RWPE1 (cell line): ENCODE measurements at regions not wholly inside any gene's neighbourhood (a gene's known extent, or its start where the extent isn't known, plus 50 kb on each side); places are given as distances from the start of the nearest gene placed in this dataset.
"Not testable (repeated sequence)": the region's sequence is repeated elsewhere in the genome, so short reads cannot be mapped to it uniquely, and the experiment has no call there.

ENCODE experiments used
- CTCF ChIA-PET: fragments of 350-600 bp; sonication (Branson Sonifier 250); formaldehyde crosslinking; extraction: SDS; loops from one replicate; lab custom pipeline; 2021; lab: Yijun Ruan, JAX
- POLR2A ChIA-PET: fragments of 400-600 bp; formaldehyde crosslinking; extraction: SDS; loops from one replicate; lab custom pipeline; 2020; ENCODE audit warnings: antibody characterized with exemption; ENCODE audit not compliant: low non-redundant PET; lab: Yijun Ruan, JAX
- DNase-seq: peaks from one replicate; pipeline ENCODE4 v3.0.0; 2012; ENCODE audit warnings: low spot score
- H3K27ac ChIP-seq: fragments of 450-650 bp; 2 replicates; pipeline ENCODE4 v1.5.1; 2017
- TF ChIP-seq, protein P1 (sequence below): fragments of 450-650 bp; conservative IDR thresholded peaks from 2 replicates; pipeline ENCODE4 v1.5.1; 2017; ENCODE audit warnings: low read depth, mild to moderate bottlenecking

DNA sequence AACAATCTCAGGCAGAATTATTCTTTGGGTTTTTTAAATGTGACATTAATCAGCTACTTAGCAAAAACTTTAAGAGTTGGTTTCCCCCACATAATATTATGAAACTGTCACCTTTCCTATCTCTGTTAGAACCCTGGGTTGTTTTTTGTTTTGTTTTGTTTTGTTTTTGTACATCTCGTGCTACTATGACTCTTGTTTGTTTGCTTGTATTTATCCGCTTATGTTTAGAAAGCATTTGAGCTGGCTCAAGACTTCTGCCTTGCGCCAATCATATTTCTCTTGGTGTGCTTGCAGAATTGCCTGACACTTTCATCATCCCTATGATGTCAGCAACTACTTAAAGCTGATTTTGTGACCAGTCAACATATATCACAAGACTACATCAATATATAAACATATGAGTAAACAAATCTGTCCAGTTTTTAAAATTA is 116.9 kb downstream of the DCLK3 start:
- TF ChIP-seq, protein P1, sequence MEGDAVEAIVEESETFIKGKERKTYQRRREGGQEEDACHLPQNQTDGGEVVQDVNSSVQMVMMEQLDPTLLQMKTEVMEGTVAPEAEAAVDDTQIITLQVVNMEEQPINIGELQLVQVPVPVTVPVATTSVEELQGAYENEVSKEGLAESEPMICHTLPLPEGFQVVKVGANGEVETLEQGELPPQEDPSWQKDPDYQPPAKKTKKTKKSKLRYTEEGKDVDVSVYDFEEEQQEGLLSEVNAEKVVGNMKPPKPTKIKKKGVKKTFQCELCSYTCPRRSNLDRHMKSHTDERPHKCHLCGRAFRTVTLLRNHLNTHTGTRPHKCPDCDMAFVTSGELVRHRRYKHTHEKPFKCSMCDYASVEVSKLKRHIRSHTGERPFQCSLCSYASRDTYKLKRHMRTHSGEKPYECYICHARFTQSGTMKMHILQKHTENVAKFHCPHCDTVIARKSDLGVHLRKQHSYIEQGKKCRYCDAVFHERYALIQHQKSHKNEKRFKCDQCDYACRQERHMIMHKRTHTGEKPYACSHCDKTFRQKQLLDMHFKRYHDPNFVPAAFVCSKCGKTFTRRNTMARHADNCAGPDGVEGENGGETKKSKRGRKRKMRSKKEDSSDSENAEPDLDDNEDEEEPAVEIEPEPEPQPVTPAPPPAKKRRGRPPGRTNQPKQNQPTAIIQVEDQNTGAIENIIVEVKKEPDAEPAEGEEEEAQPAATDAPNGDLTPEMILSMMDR = no peak
- CTCF ChIA-PET = no interaction called here
- no peak overlapping the region for H3K27ac ChIP-seq
- POLR2A ChIA-PET = no interaction called here
- no peak for DNase-seq

DNA sequence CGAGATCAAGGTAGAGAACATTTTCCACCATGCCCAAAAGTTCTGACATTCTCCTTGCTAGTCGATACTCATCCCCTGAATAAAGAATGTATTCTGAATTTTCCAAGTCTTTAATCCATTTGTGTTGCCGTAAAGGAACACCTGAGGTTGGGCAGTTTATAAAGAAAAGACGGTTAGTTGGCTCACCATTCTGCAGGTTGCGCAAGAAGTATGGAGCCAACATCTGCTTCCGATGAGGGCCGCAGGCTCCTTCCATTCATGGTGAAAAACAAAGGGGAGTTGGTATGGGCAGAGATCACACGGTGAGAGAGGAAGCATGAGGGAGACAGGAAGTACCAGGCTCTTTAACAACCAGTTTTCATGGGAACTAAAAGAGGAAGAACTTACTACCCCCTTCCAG is 121.2 kb downstream of the DCLK3 start:
- no peak for DNase-seq
- ChIA-PET CTCF (no interaction called here), POLR2A (no interaction called here)
- H3K27ac ChIP-seq = no peak overlapping the region
- TF ChIP-seq, protein P1 = no peak

DNA sequence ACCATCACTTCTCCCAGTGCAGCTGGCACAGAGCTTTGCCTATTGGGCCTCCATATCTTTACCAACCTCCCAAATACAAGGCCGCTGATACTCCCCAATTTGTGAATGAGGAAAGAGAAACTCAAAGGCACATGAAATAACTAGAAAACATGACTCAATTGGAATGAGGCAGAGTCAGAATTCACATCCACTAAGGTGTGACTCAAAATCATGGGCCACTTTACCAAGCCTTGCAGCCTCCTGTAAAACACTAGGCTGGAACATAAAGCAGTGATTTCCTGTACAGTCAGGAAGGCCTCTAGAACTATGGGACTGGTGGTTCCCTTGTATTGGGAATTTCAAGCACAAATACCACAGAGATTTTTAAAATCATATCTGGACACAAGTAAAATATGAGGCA is 128.6 kb downstream of the DCLK3 start:
- TF ChIP-seq, protein P1 = no peak
- POLR2A ChIA-PET = no interaction called here
- CTCF ChIA-PET = interaction anchor here (0.6 kb wide), 2 partner anchors 333 to 590 kb away, joined by 4 to 6 read pairs; no protein-coding TSS in a partner anchor
- H3K27ac ChIP-seq = no peak overlapping the region
- no peak for DNase-seq

DNA sequence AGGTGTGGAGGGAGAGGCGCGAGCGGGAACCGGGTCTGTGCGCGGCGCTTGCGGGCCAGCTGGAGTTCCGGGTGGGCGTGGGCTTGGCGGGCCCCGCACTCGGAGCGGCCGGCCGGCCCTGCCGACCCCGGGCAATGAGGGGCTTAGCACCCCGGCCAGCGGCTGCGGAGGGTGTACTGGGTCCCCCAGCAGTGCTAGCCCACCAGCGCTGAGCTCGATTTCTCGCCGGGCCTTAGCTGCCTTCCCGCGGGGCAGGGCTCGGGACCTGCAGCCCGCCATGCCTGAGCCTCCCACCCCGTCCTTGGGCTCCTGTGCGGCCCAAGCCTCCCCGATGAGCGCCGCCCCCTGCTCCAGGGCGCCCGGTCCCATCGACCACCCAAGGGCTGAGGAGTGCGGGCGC is 130.5 kb downstream of the DCLK3 start:
- H3K27ac ChIP-seq, POLR2A ChIA-PET, CTCF ChIA-PET, DNase-seq: not testable (repeated sequence)

DNA sequence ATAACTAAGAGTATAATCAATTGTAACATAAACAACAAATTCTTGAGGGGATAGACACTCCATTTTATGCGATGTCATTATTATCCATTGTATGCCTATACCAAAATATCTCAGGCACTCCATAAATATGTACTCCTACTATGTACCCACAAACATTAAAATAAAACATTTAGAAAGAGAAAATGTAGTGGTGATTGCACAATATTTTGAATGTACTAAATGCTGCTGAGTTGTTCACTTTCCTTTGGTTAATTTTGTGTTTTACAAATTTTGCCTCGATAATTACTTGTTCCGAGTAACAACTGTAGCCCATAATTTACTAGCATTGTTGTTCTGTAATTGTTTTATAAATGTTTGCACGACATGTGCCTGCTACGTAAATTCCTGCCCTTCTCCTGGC is 131.3 kb downstream of the DCLK3 start:
- DNase-seq = no peak
- POLR2A ChIA-PET = no interaction called here
- H3K27ac ChIP-seq = no peak overlapping the region
- TF ChIP-seq, protein P1 = no peak
- CTCF ChIA-PET = no interaction called here

DNA sequence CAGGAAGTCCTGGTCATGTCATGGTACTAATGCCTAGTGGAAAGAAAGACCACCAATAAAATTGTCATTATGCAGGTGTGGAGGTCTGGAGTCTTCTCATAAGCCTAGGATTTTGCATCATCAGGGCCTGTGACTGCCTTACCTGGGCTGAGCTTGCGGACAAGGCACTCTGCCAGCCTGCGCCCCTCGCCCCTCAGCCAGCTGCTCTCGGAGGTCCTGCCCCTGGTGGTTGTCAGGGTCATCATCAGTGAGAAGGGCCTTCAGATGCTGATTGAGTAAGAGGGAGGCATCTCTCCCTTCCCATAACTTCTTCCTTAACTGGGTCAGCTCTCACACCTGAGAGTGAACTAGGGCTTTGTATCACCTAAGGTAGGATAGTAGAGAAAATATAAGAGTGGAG is 132.8 kb downstream of the DCLK3 start:
- CTCF ChIA-PET = interaction anchor here (0.8 kb wide), 1 partner anchor 51 kb away, joined by 3 read pairs; no protein-coding TSS in a partner anchor
- no peak for DNase-seq
- POLR2A ChIA-PET = no interaction called here
- TF ChIP-seq, protein P1 = no peak
- H3K27ac ChIP-seq = no peak overlapping the region

DNA sequence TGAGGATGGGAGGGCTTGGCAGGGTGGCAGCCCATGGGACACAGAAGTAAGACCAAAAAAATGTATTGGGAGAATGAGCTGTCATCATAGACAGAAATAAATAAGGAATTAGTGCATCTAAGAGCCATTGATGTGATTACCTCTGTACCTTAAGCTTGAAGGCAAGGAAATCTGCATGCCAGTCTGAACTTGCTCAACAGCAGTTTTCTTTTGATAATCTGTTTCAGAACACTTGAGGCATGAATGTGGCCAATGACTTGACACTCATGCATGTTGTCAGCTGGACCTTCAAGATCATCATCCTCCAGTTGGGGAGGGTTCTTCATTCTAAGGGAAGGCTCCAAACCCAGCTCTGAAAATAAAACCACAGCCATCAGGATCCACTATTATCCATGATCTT is 148.5 kb downstream of the DCLK3 start:
- POLR2A ChIA-PET = no interaction called here
- TF ChIP-seq, protein P1 = no peak
- no peak for DNase-seq
- CTCF ChIA-PET = no interaction called here
- no peak overlapping the region for H3K27ac ChIP-seq
